ENCODE measurements at regions not wholly inside any gene's neighbourhood (a gene's known extent, or its start where the extent isn't known, plus 50 kb on each side); places are given as distances from the start of the nearest gene placed in this dataset.

- no peaks in the 10 kb centered on the region for H3K36me3 ChIP-seq
- H3K27ac ChIP-seq = no peak overlapping the region
- H3K9me3 ChIP-seq = no peaks in the 10 kb centered on the region
- DNase-seq = no peak
- no peak overlapping the region for H3K9ac ChIP-seq (ENCODE audit: low read depth in 2 of 2, low read length in 2 of 2)
- no peaks in the 10 kb centered on the region for H3K27me3 ChIP-seq
- no peak overlapping the region for H3K4me3 ChIP-seq
- no peak for TF ChIP-seq CTCF (IDR thresholded peaks at IDR 0.05)
- no peaks in the 10 kb centered on the region for H3K4me1 ChIP-seq
- intact Hi-C loops (cut with DNase I) = no loop called here
Measured at GRCh38 chr5:172583931-172584511, 57.0 kb upstream of the NEURL1B start.

- no peak overlapping the region for H3K9ac ChIP-seq (ENCODE audit: low read depth in 2 of 2, low read length in 2 of 2)
- no peak overlapping the region for H3K4me3 ChIP-seq
- H3K27ac ChIP-seq = no peak overlapping the region
- intact Hi-C loops (cut with DNase I) = no loop called here
- no peaks in the 10 kb centered on the region for H3K9me3 ChIP-seq
- H3K4me1 ChIP-seq = no peaks in the 10 kb centered on the region
- no peaks in the 10 kb centered on the region for H3K36me3 ChIP-seq
- DNase-seq = no peak
- TF ChIP-seq CTCF (IDR thresholded peaks at IDR 0.05) = no peak
- no peaks in the 10 kb centered on the region for H3K27me3 ChIP-seq
Measured at GRCh38 chr5:172582940-172583339, 58.1 kb upstream of the NEURL1B start.

- H3K36me3 ChIP-seq = no peaks in the 10 kb centered on the region
- H3K4me3 ChIP-seq = no peak overlapping the region
- H3K27ac ChIP-seq = no peak overlapping the region
- H3K4me1 ChIP-seq = no peaks in the 10 kb centered on the region
- no peaks in the 10 kb centered on the region for H3K9me3 ChIP-seq
- intact Hi-C loops (cut with DNase I) = no loop called here
- no peaks in the 10 kb centered on the region for H3K27me3 ChIP-seq
- DNase-seq = no peak
- TF ChIP-seq CTCF (IDR thresholded peaks at IDR 0.05) = no peak
- no peak overlapping the region for H3K9ac ChIP-seq (ENCODE audit: low read depth in 2 of 2, low read length in 2 of 2)
Measured at GRCh38 chr5:172581315-172581714, 59.7 kb upstream of the NEURL1B start.

- no peak for TF ChIP-seq CTCF (IDR thresholded peaks at IDR 0.05)
- no peaks in the 10 kb centered on the region for H3K27me3 ChIP-seq
- DNase-seq = no peak
- intact Hi-C loops (cut with DNase I) = no loop called here
- no peak overlapping the region for H3K4me3 ChIP-seq
- H3K9me3 ChIP-seq = no peaks in the 10 kb centered on the region
- no peaks in the 10 kb centered on the region for H3K4me1 ChIP-seq
- no peak overlapping the region for H3K9ac ChIP-seq (ENCODE audit: low read depth in 2 of 2, low read length in 2 of 2)
- H3K27ac ChIP-seq = no peak overlapping the region
- H3K36me3 ChIP-seq = no peaks in the 10 kb centered on the region
Measured at GRCh38 chr5:172579403-172579990, 61.6 kb upstream of the NEURL1B start.

- intact Hi-C loops (cut with DNase I) = no loop called here
- H3K9me3 ChIP-seq = no peaks in the 10 kb centered on the region
- H3K4me1 ChIP-seq = no peaks in the 10 kb centered on the region
- DNase-seq = no peak
- no peak overlapping the region for H3K27ac ChIP-seq
- no peaks in the 10 kb centered on the region for H3K36me3 ChIP-seq
- no peak overlapping the region for H3K4me3 ChIP-seq
- no peak overlapping the region for H3K9ac ChIP-seq (ENCODE audit: low read depth in 2 of 2, low read length in 2 of 2)
- TF ChIP-seq CTCF (IDR thresholded peaks at IDR 0.05) = no peak
- H3K27me3 ChIP-seq = no peaks in the 10 kb centered on the region
Measured at GRCh38 chr5:172577267-172577909, 63.7 kb upstream of the NEURL1B start.
